IMR-90 (cell line): ENCODE measurements at regions not wholly inside any gene's neighbourhood (a gene's known extent, or its start where the extent isn't known, plus 50 kb on each side); places are given as distances from the start of the nearest gene placed in this dataset.
A peak's percentile ranks its signal among the peaks of the same experiment; 100 is the strongest.

Experiments used
- ATAC-seq: fragments of 200-7000 bp; cut with Tn5 transposase; 2 replicates; pipeline ENCODE4 v1.9.1; 2020; ENCODE audit warnings: low read depth, mild to moderate bottlenecking, moderate library complexity
- BruUV-seq: library from RNA; stranded (reverse); fragments of 400-500 nt; replicated peaks from 2 replicates; lab custom pipeline; 2021; lab: Mats Ljungman, UMichigan
- CTCF ChIA-PET: fragments of 300-600 bp; formaldehyde crosslinking; extraction: SDS; loops from one replicate; lab custom pipeline; 2021; ENCODE audit warnings: antibody characterized with exemption; lab: Yijun Ruan, JAX
- POLR2A ChIA-PET: fragments of 300-600 bp; sonication (Branson Sonifier 250); formaldehyde crosslinking; loops from one replicate; lab custom pipeline; 2022; ENCODE audit warnings: antibody characterized with exemption; ENCODE audit not compliant: unreplicated experiment; lab: Charles Lee
- DNase-seq: peaks from one replicate; pipeline ENCODE4 v3.0.0; 2013
- H2AFZ ChIP-seq: replicated peaks from 2 replicates; pipeline ENCODE3; 2013; ENCODE audit warnings: low read length, mild to moderate bottlenecking; ENCODE audit not compliant: poor library complexity
- H2AK5ac ChIP-seq: 2 replicates; pipeline ENCODE4 v1.6.1; 2013; ENCODE audit warnings: low read depth, low read length, inconsistent platforms
- H2AK9ac ChIP-seq: replicated peaks from 2 replicates; pipeline ENCODE3; 2013; ENCODE audit warnings: mild to moderate bottlenecking, low read depth, low read length, moderate library complexity; ENCODE audit not compliant: poor library complexity
- H2BK120ac ChIP-seq: 2 replicates; pipeline ENCODE4 v1.6.1; 2013; ENCODE audit warnings: low read depth, low read length, inconsistent platforms
- H2BK15ac ChIP-seq: 3 replicates; pipeline ENCODE4 v1.6.1; 2013; ENCODE audit warnings: low read depth, low read length, inconsistent platforms
- H2BK20ac ChIP-seq: 2 replicates; pipeline ENCODE4 v1.6.1; 2013; ENCODE audit warnings: low read depth, mild to moderate bottlenecking, inconsistent platforms, low read length, moderate library complexity
- H2BK5ac ChIP-seq: 2 replicates; pipeline ENCODE4 v1.6.1; 2013; ENCODE audit warnings: mild to moderate bottlenecking, low read depth, low read length, inconsistent platforms; ENCODE audit not compliant: poor library complexity, severe bottlenecking
- H3K14ac ChIP-seq: replicated peaks from 2 replicates; pipeline ENCODE4 v1.6.1; 2013; ENCODE audit warnings: low read depth, low read length, inconsistent platforms
- H3K18ac ChIP-seq: 2 replicates; pipeline ENCODE4 v1.6.1; 2013; ENCODE audit warnings: low read depth, low read length, control low read depth
- H3K23ac ChIP-seq: 2 replicates; pipeline ENCODE4 v1.6.1; 2013; ENCODE audit warnings: low read depth, low read length, inconsistent platforms
- H3K27ac ChIP-seq: 2 replicates; pipeline ENCODE4 v1.5.1; 2013; ENCODE audit warnings: mild to moderate bottlenecking, control low read depth, low read length; ENCODE audit not compliant: insufficient read depth
- H3K27me3 ChIP-seq: 2 replicates; pipeline ENCODE4 v1.6.1; 2013; ENCODE audit warnings: low read length; ENCODE audit not compliant: control insufficient read depth, insufficient read depth
- H3K36me3 ChIP-seq: 2 replicates; pipeline ENCODE4 v1.6.1; 2013; ENCODE audit warnings: low read length, mixed read lengths; ENCODE audit not compliant: control insufficient read depth, insufficient read depth
- H3K4ac ChIP-seq: 2 replicates; pipeline ENCODE4 v1.6.1; 2013; ENCODE audit warnings: low read depth, low read length, inconsistent platforms
- H3K4me1 ChIP-seq: 2 replicates; pipeline ENCODE4 v1.6.1; 2013; ENCODE audit warnings: low read length, mixed read lengths; ENCODE audit not compliant: control insufficient read depth, insufficient read depth
- H3K4me2 ChIP-seq: 2 replicates; pipeline ENCODE4 v1.6.1; 2013; ENCODE audit warnings: low read depth, mild to moderate bottlenecking, control low read depth, low read length, moderate library complexity
- H3K4me3 ChIP-seq: 2 replicates; pipeline ENCODE4 v1.5.1; 2013; ENCODE audit warnings: low read depth, mild to moderate bottlenecking, control low read depth, low read length, moderate library complexity; ENCODE audit not compliant: insufficient read depth
- H3K56ac ChIP-seq: 2 replicates; pipeline ENCODE4 v1.6.1; 2013; ENCODE audit warnings: low read length, inconsistent platforms; ENCODE audit not compliant: insufficient read depth; ENCODE audit errors: extremely low read depth
- H3K79me1 ChIP-seq, 2 experiments: 2 replicates each; pipeline ENCODE4 v1.6.1; 2013; ENCODE audit warnings: low read length in 2 of 2, inconsistent platforms in 1 of 2, low read depth in 1 of 2
- H3K9ac ChIP-seq: 2 replicates; pipeline ENCODE4 v1.6.1; 2013; ENCODE audit warnings: low read depth, low read length, control low read depth
- H3K9me1 ChIP-seq: 2 replicates; pipeline ENCODE4 v1.6.1; 2013; ENCODE audit warnings: low read length, inconsistent platforms; ENCODE audit not compliant: insufficient read depth
- H3K9me3 ChIP-seq: 2 replicates; pipeline ENCODE4 v1.6.1; 2013; ENCODE audit warnings: low read length; ENCODE audit not compliant: control insufficient read depth, insufficient read depth
- H4K20me1 ChIP-seq: 2 replicates; pipeline ENCODE4 v1.6.1; 2013; ENCODE audit warnings: low read length, inconsistent platforms; ENCODE audit not compliant: insufficient read depth
- H4K5ac ChIP-seq: 2 replicates; pipeline ENCODE4 v1.6.1; 2013; ENCODE audit warnings: mild to moderate bottlenecking, low read depth, low read length, control low read depth
- H4K8ac ChIP-seq, 2 experiments: 2 replicates each; pipeline ENCODE4 v1.6.1; 2013; ENCODE audit warnings: low read depth in 2 of 2, low read length in 2 of 2, control low read depth in 1 of 2, inconsistent platforms in 1 of 2
- H4K91ac ChIP-seq: 2 replicates; pipeline ENCODE4 v1.6.1; 2013; ENCODE audit warnings: low read depth, low read length, inconsistent platforms; ENCODE audit not compliant: insufficient read depth
- BHLHE40 ChIP-seq: fragments of 150-350 bp; IDR thresholded peaks from 2 replicates; pipeline ENCODE4 v1.6.1; 2016; ENCODE audit warnings: mild to moderate bottlenecking, low read depth, low read length
- SMC3 ChIP-seq: fragments of 150-350 bp; IDR thresholded peaks from 2 replicates; pipeline ENCODE4 v1.6.1; 2016; ENCODE audit warnings: low read depth, mild to moderate bottlenecking, antibody characterized with exemption, low read length, moderate library complexity
- WGBS, 2 experiments: methylation state at CpG; one replicate each; pipeline versions ENCODE4 v1.1.5 to v1.1.7; 2013; ENCODE audit warnings: missing lambda C conversion rate in 2 of 2; ENCODE audit not compliant: insufficient read length in 1 of 2; ENCODE audit errors: extremely low coverage in 2 of 2; 5-methylcytosine and 5-hydroxymethylcytosine counted together
- dilution Hi-C: fragments of 300-500 bp; cut with HindIII; formaldehyde crosslinking; loops from one replicate; pipeline ENCODE4 v1.14.3; 2018; ENCODE audit warnings: low sequenced_read_pairs; ENCODE audit not compliant: unreplicated experiment
- in situ Hi-C: fragments of 300-500 bp; cut with MboI; formaldehyde crosslinking; loops from 3 replicates; pipeline ENCODE4 v1.14.3; 2019; ENCODE audit warnings: low sequenced_read_pairs, inconsistent platforms, mixed read lengths
- intact Hi-C: fragments of 100-400 bp; cut with micrococcal nuclease; formaldehyde crosslinking; loops from 2 replicates; pipeline ENCODE4 v1.10.0; 2022

GRCh38 chr9:92208693-92209524 is 84.6 kb downstream of the IARS1 start:
- DNase-seq, result peak; percentile 31
- Histone ChIP-seq H4K20me1 (no peaks in the 10 kb centered on the region), H3K27ac (peak overlapping the region; percentile 13; the same call in 1 of the 2 replicates), H4K5ac (peak overlapping the region; percentile 69; the same call in 1 of the 2 replicates), H3K27me3 (no peaks in the 10 kb centered on the region), H3K79me1 (peaks cover 10 to 26% of the 10 kb centered on the region in 2 experiments; a peak in 3 of 4 replicates), H3K9me1 (peaks cover 3% of the 10 kb centered on the region), H3K4ac (peak overlapping the region; percentile 55; the same call in 1 of the 2 replicates), H3K4me1 (peaks cover 13% of the 10 kb centered on the region), H2BK15ac (no peak overlapping the region), H2AK9ac (no peak overlapping the region), H3K14ac (peak overlapping the region; percentile 13; the same call in 1 of the 2 replicates), H2BK20ac (no peak overlapping the region; the same call in 1 of the 2 replicates), H4K91ac (peak overlapping the region; percentile 45; the same call in 1 of the 2 replicates), H3K36me3 (peaks cover 31% of the 10 kb centered on the region), H3K56ac (peak overlapping the region; percentile 13; the same call in 1 of the 2 replicates), H2BK5ac (peak overlapping the region; percentile 71), H3K9me3 (peaks cover under 1% of the 10 kb centered on the region; the same call in 1 of the 2 replicates), H2BK120ac (peak overlapping the region; percentile 28), H3K4me2 (0 out of 2 replicates have a peak overlapping the region, but pooled peaks have one; percentile 1), H3K18ac (peak overlapping the region; percentile 78; the same call in 1 of the 2 replicates), H3K23ac (no peak overlapping the region), H3K4me3 (no peak overlapping the region), H2AFZ (no peak overlapping the region), H4K8ac (peak overlapping the region in 1 of 2 experiments; percentile 41; a peak in 2 of 4 replicates), H3K9ac (no peak overlapping the region; the same call in 1 of the 2 replicates), H2AK5ac (no peak overlapping the region)
- intact Hi-C loops, result no loop called here
- peak; percentile 60 for ATAC-seq
- CTCF ChIA-PET, result interaction anchor here (0.5 to 0.7 kb wide), 2 partner anchors 162 to 203 kb away, joined by 3 read pairs; no protein-coding TSS in a partner anchor
- WGBS, 2 experiments, result 43% methylated on average over 2 of the region's 7 CpGs; no CpG with 5 or more reads in 1 of the 2 experiments
- dilution Hi-C loops, result no loop called here
- peak; percentile 8; the same call in 1 of the 2 replicates for TF ChIP-seq BHLHE40
- TF ChIP-seq SMC3, result no peak
- in situ Hi-C loops, result no loop called here
- no TSS peak for BruUV-seq
- POLR2A ChIA-PET, result no interaction called here
